WERI-Rb-1 (cell line): ENCODE measurements at regions not wholly inside any gene's neighbourhood (a gene's known extent, or its start where the extent isn't known, plus 50 kb on each side); places are given as distances from the start of the nearest gene placed in this dataset.
A peak's percentile ranks its signal among the peaks of the same experiment; 100 is the strongest.

Source experiments
- DNase-seq: peaks from one replicate; pipeline ENCODE4 v3.0.0-alpha.2; 2020
- H3K27ac ChIP-seq: fragments of 250-450 bp; sonication (Bioruptor Pico); 2 replicates; pipeline ENCODE4 v1.5.1; 2020; ENCODE audit warnings: mild to moderate bottlenecking, moderate library complexity
- H3K27me3 ChIP-seq: fragments of 250-450 bp; sonication (Bioruptor Pico); 2 replicates; pipeline ENCODE4 v1.5.1; 2021; ENCODE audit warnings: mild to moderate bottlenecking, low read depth, moderate library complexity; ENCODE audit not compliant: insufficient read depth, severe bottlenecking
- H3K36me3 ChIP-seq: fragments of 250-450 bp; sonication (Bioruptor Pico); 2 replicates; pipeline ENCODE4 v1.5.1; 2020; ENCODE audit warnings: mild to moderate bottlenecking, moderate library complexity
- H3K4me3 ChIP-seq: 2 replicates; pipeline ENCODE4 v1.5.1; 2011; ENCODE audit warnings: low read depth, mild to moderate bottlenecking, control low read depth, low read length
- H3K9me3 ChIP-seq: fragments of 250-450 bp; sonication (Bioruptor Pico); 2 replicates; pipeline ENCODE4 v1.5.1; 2021; ENCODE audit warnings: mild to moderate bottlenecking, moderate library complexity; ENCODE audit not compliant: severe bottlenecking
- CTCF ChIP-seq: IDR thresholded peaks from 2 replicates; pipeline ENCODE4 v1.5.1; 2011; ENCODE audit warnings: low read depth, mild to moderate bottlenecking, control low read depth, inconsistent platforms, low read length

GRCh38 chrX:109862433-109862832 is 129.4 kb upstream of the ACSL4 start:
- Histone ChIP-seq H3K27ac (no peak overlapping the region), H3K27me3 (no peaks in the 10 kb centered on the region), H3K9me3 (no peaks in the 10 kb centered on the region), H3K4me3 (no peak overlapping the region), H3K36me3 (no peaks in the 10 kb centered on the region)
- DNase-seq = peak; percentile 24
- no peak for TF ChIP-seq CTCF

GRCh38 chrX:109863811-109864210 is 130.8 kb upstream of the ACSL4 start:
- Histone ChIP-seq H3K27me3 (no peaks in the 10 kb centered on the region), H3K27ac (no peak overlapping the region), H3K9me3 (no peaks in the 10 kb centered on the region), H3K36me3 (no peaks in the 10 kb centered on the region), H3K4me3 (no peak overlapping the region)
- no peak for TF ChIP-seq CTCF
- no peak for DNase-seq

- no peak for DNase-seq
- no peak for TF ChIP-seq CTCF
- Histone ChIP-seq H3K9me3 (no peaks in the 10 kb centered on the region), H3K27ac (no peak overlapping the region), H3K4me3 (no peak overlapping the region), H3K27me3 (peaks cover 14% of the 10 kb centered on the region), H3K36me3 (no peaks in the 10 kb centered on the region)
These were observed 131.6 kb upstream of the TMEM164 start for GRCh38 chrX:109871121-109871888.

- Histone ChIP-seq H3K9me3 (no peaks in the 10 kb centered on the region), H3K27ac (no peak overlapping the region), H3K27me3 (peaks cover 19% of the 10 kb centered on the region), H3K36me3 (no peaks in the 10 kb centered on the region), H3K4me3 (no peak overlapping the region)
- DNase-seq = no peak
- TF ChIP-seq CTCF = no peak
These were observed 130.7 kb upstream of the TMEM164 start for GRCh38 chrX:109872021-109872732.

GRCh38 chrX:109873574-109873973 is 129.3 kb upstream of the TMEM164 start:
- no peaks in the 10 kb centered on the region for H3K36me3 ChIP-seq
- DNase-seq = no peak
- H3K27me3 ChIP-seq = peaks cover 26% of the 10 kb centered on the region
- H3K9me3 ChIP-seq = no peaks in the 10 kb centered on the region
- no peak overlapping the region for H3K4me3 ChIP-seq
- H3K27ac ChIP-seq = no peak overlapping the region
- TF ChIP-seq CTCF = no peak
